ENCODE measurements at regions not wholly inside any gene's neighbourhood (a gene's known extent, or its start where the extent isn't known, plus 50 kb on each side); places are given as distances from the start of the nearest gene placed in this dataset.

DNA sequence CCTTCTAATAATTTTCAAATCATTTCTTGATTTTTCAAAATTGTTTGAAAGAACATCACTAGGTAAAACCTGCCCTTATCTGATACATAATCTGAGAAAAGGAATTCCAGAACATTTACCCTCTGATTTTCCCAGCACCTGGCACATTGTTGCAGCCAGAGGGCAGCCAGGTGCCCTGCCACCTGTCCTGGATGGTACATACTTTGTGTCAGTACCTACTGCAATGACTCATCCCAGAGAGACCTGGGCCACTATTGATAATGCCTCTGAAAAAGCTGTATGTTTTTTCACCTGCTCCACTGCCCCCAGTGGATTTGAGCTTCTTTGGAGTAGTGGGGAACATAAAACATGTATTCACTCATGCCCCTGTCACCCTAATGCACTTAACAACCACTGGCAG is 648.9 kb upstream of the GBE1 start:
- Histone ChIP-seq H3K9me3 (replicated peaks in 1 of 3) (no peaks in the 10 kb centered on the region), H3K27me3 (no peaks in the 10 kb centered on the region), H3K4me3 (no peak overlapping the region), H3K4me1 (replicated peaks in 1 of 2) (no peaks in the 10 kb centered on the region), H3K36me3 (replicated peaks in 1 of 2) (no peaks in the 10 kb centered on the region), H3K27ac (no peak overlapping the region)
- DNase-seq, result no peak
- intact Hi-C loops (cut with DNase I), result no loop called here
- TF ChIP-seq POLR2A (IDR thresholded peaks at IDR 0.05), result no peak
- TF ChIP-seq, protein P1, sequence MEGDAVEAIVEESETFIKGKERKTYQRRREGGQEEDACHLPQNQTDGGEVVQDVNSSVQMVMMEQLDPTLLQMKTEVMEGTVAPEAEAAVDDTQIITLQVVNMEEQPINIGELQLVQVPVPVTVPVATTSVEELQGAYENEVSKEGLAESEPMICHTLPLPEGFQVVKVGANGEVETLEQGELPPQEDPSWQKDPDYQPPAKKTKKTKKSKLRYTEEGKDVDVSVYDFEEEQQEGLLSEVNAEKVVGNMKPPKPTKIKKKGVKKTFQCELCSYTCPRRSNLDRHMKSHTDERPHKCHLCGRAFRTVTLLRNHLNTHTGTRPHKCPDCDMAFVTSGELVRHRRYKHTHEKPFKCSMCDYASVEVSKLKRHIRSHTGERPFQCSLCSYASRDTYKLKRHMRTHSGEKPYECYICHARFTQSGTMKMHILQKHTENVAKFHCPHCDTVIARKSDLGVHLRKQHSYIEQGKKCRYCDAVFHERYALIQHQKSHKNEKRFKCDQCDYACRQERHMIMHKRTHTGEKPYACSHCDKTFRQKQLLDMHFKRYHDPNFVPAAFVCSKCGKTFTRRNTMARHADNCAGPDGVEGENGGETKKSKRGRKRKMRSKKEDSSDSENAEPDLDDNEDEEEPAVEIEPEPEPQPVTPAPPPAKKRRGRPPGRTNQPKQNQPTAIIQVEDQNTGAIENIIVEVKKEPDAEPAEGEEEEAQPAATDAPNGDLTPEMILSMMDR (IDR thresholded peaks at IDR 0.05), result no peak

DNA sequence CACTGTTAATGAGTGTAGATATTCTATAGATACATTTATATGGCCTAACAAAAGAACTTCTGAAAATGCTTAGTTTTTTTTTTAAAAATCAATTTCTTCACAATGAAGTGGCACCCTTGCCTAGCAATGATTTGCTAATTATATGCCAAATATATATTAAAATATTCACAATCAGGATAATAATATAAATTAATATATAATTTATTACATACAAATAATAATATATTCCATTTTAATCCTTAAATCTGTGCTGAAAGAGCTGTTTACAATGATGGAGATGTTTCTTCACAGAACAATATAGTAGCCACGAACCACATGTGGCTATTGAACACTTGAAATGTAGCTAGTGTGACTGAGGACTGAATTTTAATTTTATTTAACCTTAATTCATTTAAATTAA is 648.4 kb upstream of the GBE1 start:
- intact Hi-C loops (cut with DNase I), result no loop called here
- DNase-seq, result no peak
- 73 to 90% (median 78%) methylated on average over 1 of the region's 1 CpG for WGBS, 4 donors
- H3K9me3 ChIP-seq (replicated peaks in 1 of 3), result no peaks in the 10 kb centered on the region
- no peak for TF ChIP-seq POLR2A (IDR thresholded peaks at IDR 0.05)
- TF ChIP-seq, protein P1 (IDR thresholded peaks at IDR 0.05), result no peak
- H3K4me1 ChIP-seq (replicated peaks in 1 of 2), result no peaks in the 10 kb centered on the region
- H3K36me3 ChIP-seq (replicated peaks in 1 of 2), result no peaks in the 10 kb centered on the region
- H3K4me3 ChIP-seq, result no peak overlapping the region
- H3K27ac ChIP-seq, result no peak overlapping the region
- H3K27me3 ChIP-seq, result no peaks in the 10 kb centered on the region

DNA sequence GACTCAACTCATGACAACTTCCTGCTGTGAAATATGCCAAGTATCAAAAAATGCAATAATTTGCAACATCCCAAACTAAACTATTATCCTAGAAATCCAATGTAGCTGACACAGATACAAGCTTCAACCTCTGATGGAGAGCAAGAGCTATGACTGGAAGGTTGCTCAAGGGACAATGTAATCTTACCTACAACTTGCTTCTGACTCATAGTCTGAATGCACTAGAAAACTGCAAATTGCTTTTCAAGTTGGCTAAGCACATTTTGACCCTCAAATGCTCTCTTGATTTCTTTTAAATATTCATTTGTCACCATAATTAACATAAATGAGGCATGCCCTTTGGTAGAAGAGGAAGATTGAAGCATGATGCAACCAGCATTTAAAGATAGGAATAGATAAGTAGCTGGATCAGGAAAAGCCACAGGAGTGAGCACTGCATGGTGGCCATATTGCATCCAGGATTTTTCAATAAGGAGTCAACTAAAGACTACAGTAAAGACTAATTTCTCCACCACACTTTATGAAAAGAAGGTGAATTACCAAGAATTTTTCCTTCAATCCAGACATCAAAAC is 630.8 kb upstream of the GBE1 start:
- H3K36me3 ChIP-seq (replicated peaks in 1 of 2), result no peaks in the 10 kb centered on the region
- H3K4me3 ChIP-seq, result no peak overlapping the region
- no peaks in the 10 kb centered on the region for H3K4me1 ChIP-seq (replicated peaks in 1 of 2)
- intact Hi-C loops (cut with DNase I), result no loop called here
- H3K27me3 ChIP-seq, result no peaks in the 10 kb centered on the region
- DNase-seq, result no peak
- no peak overlapping the region for H3K27ac ChIP-seq
- no peak for TF ChIP-seq POLR2A (IDR thresholded peaks at IDR 0.05)
- TF ChIP-seq, protein P1 (IDR thresholded peaks at IDR 0.05), result no peak
- H3K9me3 ChIP-seq (replicated peaks in 1 of 3), result no peaks in the 10 kb centered on the region

DNA sequence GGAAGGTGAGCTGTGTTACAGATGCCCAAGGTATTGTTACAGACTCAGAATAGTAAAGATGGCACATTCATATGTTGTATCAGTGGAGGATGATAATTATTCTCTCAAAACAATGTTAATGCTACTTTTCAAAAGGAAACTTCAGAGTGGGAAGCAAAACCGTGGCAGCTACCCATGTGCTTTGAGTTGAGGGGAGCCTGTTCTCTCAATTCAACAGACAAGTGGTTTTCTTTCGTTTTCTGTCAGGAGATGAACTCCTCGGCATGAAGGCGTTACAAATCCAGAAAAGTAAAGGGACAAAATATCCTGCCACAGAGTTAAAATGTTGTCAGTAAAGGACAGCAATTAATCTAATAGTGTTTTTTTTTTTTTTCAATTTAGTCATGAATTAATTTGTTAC is 629.4 kb upstream of the GBE1 start:
- WGBS, 4 donors, result 80 to 85% (median 83%) methylated on average over 4 of the region's 4 CpGs
- H3K27me3 ChIP-seq, result no peaks in the 10 kb centered on the region
- intact Hi-C loops (cut with DNase I), result no loop called here

More for the DNA sequence above, 629.4 kb upstream of the GBE1 start:
- H3K4me1 ChIP-seq (replicated peaks in 1 of 2), result no peaks in the 10 kb centered on the region
- no peak overlapping the region for H3K27ac ChIP-seq
- no peaks in the 10 kb centered on the region for H3K36me3 ChIP-seq (replicated peaks in 1 of 2)
- H3K9me3 ChIP-seq (replicated peaks in 1 of 3), result no peaks in the 10 kb centered on the region
- TF ChIP-seq, protein P1 (IDR thresholded peaks at IDR 0.05), result no peak
- TF ChIP-seq POLR2A (IDR thresholded peaks at IDR 0.05), result no peak
- no peak overlapping the region for H3K4me3 ChIP-seq
- DNase-seq, result no peak
